NCI-H187 (cell line): ENCODE measurements at regions not wholly inside any gene's neighbourhood (a gene's known extent, or its start where the extent isn't known, plus 50 kb on each side); places are given as distances from the start of the nearest gene placed in this dataset.
"Not testable (repeated sequence)": the region's sequence is repeated elsewhere in the genome, so short reads cannot be mapped to it uniquely, and the experiment has no call there.

Experiments used
- DNase-seq, 2 experiments: peaks; one replicate each; lab custom pipeline; 2025; lab: John Stamatoyannopoulos, UW

- no peak for DNase-seq
These were observed 303.4 kb upstream of the NRXN1 start for GRCh38 chr2:51335087-51336058.

DNA sequence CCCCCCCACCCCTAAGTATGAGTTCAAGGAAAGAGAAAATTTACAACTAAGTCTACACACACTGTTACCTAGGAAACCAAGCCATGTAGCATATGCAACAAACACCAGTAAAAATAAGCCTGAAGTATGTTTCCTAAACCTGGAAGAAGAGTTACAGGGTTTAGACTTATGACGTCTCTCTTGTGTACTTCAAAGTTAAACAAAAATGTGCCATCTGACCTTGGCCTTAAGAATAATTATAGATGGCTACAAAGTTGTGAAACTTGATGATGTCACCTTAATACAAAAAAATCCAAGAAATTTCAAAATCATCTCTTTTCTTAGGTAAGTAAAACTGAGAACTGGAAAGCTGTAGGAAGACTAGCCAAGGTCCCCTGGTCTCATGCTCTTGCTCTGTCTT is 297.6 kb upstream of the NRXN1 start:
- DNase-seq = no peak

DNA sequence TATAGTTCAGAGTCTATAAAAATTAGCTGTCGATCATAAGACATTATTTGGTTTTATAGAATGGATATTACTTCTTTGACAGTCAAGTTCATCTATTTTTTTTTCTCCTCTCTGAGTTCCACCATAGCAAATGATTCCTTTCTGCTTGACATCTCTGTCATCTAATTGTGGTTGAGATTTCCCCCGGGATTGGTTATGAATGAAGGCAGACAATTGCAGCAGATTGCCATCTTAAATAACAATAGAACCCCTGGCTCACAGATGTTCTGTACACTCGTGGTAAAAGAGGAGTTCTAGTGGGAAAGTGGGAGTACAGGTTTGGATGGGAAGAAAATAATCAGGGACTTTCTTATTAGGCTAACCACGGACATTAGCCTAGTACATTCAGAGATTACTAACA is 292.1 kb upstream of the NRXN1 start:
- DNase-seq = no peak

- DNase-seq = no peak
These were observed 290.7 kb upstream of the NRXN1 start for GRCh38 chr2:51322613-51323012.

- no peak for DNase-seq
These were observed 272.4 kb upstream of the NRXN1 start for GRCh38 chr2:51304311-51304710.

DNA sequence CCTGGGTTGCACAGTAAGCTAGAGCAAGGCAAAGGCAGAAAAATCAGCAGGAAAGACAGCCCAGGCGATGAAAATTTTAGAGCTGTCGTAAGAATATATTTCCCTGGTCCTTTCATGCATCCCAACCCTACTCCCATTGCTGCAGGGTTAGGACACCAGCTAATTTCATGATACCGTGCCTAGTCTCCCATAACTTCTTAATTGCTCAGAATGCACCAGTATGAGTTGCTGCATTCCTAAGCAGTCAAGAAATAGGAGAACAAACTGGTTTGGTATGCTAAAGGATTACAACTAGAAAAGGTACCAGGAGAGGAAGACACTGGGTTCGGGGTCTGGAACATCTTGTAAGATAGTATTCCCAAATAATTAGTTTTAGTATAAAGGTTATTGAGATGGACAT is 269.4 kb upstream of the NRXN1 start:
- DNase-seq = no peak

DNA sequence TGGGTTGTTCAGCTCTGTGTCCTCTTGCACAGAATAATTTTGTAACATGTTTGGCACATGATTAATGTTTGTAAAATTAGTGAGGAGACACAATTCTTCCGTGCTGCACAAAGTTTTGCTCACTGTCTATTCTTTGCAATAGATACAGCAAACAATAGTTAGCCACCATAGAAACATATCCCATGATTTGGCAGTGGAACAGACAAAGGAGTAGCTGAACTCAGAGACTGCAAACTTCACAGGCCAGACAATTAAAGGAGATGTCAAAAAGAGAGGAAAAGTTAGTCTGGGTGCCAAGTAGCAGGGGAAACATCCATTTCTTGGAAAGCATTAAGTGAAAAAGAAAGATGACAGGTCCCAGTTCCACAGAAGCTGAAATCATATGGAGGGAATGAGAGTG is 267.4 kb upstream of the NRXN1 start:
- no peak for DNase-seq

GRCh38 chr2:51297488-51297887 is 265.6 kb upstream of the NRXN1 start:
- no peak for DNase-seq

DNA sequence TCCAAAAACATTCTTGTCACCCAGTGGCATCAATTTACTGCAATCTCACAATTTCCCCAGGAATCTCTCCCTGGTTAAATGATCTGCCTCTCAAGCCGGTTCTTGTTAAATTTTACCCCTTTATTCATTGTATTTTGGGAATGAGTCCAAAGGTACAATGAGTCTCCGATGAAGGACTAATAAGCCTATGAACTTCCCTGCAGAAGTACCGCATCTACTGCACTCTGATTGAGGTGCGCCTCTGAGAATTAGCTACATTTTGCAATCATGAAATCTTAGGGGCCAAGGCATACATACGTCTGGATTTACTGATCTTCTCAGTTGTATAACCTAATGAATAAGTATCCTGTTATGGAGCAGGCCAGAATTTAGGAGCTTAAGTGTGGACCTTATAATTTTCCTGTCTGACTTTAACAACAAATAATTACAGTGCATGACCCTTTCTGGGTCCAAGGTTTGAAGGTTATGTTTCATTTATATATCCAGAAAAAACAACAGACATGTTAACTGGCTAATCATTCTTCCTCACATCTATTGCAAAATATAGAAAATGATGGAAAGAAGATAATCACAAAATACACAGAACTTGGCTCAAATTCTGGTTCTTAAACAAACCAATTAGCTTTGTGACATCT is 261.8 kb upstream of the NRXN1 start:
- DNase-seq = no peak

DNA sequence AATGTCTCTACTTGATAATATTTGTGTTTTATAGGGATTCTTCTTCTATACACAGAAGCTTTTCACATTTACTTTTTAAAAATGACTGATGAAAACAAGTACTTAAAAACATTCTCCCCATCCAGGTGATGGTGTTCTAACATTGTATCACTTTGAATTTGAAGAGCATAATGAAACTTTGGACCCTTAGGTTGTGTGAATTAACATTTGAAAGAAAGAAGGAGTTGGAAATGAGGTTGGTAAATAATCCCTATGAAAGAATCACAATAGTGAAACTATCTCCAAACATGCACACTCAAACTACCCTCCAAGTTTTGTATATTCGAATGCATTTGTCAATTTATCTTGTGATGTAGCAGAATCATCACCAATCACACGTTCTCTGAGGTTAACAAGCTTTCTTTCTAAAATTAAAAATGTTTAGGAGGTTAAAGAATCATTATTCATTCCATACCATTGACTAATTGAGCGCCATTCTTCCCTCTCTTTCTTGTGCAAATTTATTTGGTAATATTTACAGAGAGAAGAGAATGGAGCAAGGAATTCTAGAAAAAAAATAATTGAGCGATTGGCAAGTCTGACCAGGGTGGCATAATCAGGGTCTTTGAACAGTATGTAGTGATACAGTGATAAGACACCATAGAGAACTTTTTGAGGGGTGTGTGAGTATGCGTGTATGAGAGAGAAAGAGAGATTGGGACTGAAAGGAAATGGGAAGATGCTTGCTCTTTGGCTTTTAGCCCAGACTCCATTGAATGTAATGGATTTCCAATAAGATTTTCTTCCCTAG is 260.0 kb upstream of the NRXN1 start:
- DNase-seq = no peak

- DNase-seq = no peak
These were observed 258.8 kb upstream of the NRXN1 start for GRCh38 chr2:51290725-51291124.

GRCh38 chr2:51289045-51289444 is 257.1 kb upstream of the NRXN1 start:
- DNase-seq = no peak

- DNase-seq = no peak
These were observed 236.3 kb upstream of the NRXN1 start for GRCh38 chr2:51268191-51268590.

DNA sequence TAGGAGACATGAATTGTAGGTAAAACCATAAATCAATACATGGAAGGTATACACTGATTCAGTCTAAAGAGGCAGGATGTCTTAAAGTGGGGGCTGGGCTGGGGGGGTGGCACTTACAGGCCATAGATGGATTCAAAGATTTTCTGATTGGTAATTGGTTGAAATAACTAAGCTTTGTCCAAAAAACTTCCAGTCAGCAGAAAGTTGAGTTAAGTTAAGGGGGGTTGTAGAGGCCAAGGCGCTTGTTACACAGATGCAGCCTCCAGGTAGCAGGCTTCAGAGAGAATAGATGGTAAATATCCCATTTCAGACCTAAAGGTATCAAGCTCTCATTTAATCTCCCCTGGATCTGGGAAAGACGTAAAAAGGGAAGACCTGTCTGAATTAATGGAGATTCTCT is 233.6 kb upstream of the NRXN1 start:
- DNase-seq = no peak

DNA sequence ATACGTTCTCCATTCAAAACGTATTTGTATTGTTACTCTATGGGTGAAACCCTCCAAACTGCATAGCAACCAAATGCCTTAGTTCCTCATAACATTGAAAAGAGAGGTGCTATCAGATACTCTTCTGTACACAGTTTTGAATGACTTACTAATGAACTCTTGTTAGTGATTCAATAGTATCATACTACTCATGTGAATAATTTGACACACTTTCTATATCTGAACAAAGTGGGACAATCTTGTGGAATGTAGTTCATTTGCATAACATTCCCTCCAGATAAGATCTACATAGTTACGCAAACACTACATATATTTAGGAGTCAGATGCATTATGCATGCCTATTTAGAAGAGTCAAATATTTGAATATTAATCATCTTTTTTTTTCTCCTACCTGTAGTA is 232.0 kb upstream of the NRXN1 start:
- DNase-seq = no peak

GRCh38 chr2:51263101-51263500 is 231.2 kb upstream of the NRXN1 start:
- DNase-seq = not testable (repeated sequence)

GRCh38 chr2:51258301-51258700 is 226.4 kb upstream of the NRXN1 start:
- no peak for DNase-seq

GRCh38 chr2:51256736-51257135 is 224.8 kb upstream of the NRXN1 start:
- DNase-seq = no peak

- no peak for DNase-seq
These were observed 219.4 kb upstream of the NRXN1 start for GRCh38 chr2:51251356-51251755.

- no peak for DNase-seq
These were observed 215.4 kb upstream of the NRXN1 start for GRCh38 chr2:51247252-51247805.

DNA sequence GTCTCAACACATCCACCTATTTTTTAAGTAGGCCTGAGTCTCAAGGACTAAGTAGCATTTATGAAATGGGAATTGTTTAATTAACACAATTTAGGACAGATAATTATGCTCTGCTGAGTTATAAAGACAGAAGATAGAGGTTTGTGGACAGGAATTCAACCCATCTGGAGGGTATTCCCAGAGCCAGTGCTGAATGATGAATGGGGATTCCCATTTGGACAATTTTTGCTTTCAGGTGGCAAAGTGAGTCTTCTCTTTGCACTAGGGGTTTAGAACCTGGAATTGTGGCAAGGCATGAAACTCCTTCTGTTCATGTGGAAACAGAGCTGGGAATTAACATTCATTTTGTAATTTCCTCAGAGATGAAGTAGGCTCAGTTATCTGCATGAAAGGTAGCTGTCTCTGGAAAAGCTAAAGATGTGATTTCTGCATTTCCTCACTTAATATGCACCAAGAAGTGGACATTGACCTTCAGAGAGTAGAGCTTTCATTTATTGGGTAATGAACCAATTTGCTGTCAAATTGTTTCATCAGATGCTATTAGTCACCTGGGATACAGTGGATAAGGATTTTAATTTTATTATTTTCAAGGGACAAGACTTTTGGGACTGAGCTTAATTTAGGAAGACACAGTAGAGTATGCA is 212.1 kb upstream of the NRXN1 start:
- no peak for DNase-seq
